ENCODE measurements at regions not wholly inside any gene's neighbourhood (a gene's known extent, or its start where the extent isn't known, plus 50 kb on each side); places are given as distances from the start of the nearest gene placed in this dataset.
"Not testable (repeated sequence)": the region's sequence is repeated elsewhere in the genome, so short reads cannot be mapped to it uniquely, and the experiment has no call there.

- Histone ChIP-seq H3K36me3 (ENCODE audit: insufficient read depth, low read length) (no peaks in the 10 kb centered on the region), H3K4me1 (ENCODE audit: insufficient read depth, low read length) (peaks cover 14% of the 10 kb centered on the region), H3K9ac (ENCODE audit: low read depth, low read length) (no peak overlapping the region), H3K9me3 (ENCODE audit: control insufficient read depth, insufficient read depth, low read length) (no peaks in the 10 kb centered on the region)
Measured at GRCh38 chrX:138872537-138872936, 161.0 kb upstream of the FGF13 start.

- no peak overlapping the region for H3K9ac ChIP-seq (ENCODE audit: low read depth, low read length)
- H3K9me3 ChIP-seq (ENCODE audit: control insufficient read depth, insufficient read depth, low read length): no peaks in the 10 kb centered on the region
- no peaks in the 10 kb centered on the region for H3K36me3 ChIP-seq (ENCODE audit: insufficient read depth, low read length)
- H3K4me1 ChIP-seq (ENCODE audit: insufficient read depth, low read length): peaks cover 14% of the 10 kb centered on the region
Measured at GRCh38 chrX:138871739-138872138, 160.2 kb upstream of the FGF13 start.

DNA sequence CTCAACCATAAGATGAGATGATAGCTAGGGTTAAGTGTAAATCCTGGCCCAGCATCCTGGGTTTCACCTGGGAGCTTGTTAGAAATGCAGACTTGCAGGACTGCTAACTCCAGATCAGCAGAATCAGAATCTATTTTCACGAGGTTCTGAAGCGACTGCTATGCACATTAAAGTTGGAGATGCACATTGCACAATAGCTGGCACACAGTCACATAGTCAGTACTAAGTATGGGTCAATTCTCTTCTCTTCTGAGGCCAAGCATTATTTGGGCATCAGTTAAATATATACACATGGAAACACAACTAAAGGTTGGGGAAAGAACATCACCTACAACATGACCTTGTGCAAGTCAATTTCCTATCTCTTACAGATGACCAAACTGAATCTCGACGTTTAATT lies 155.1 kb upstream of the FGF13 start:
- Histone ChIP-seq H3K4me1 (ENCODE audit: insufficient read depth, low read length) (peaks cover 5% of the 10 kb centered on the region), H3K9ac (ENCODE audit: low read depth, low read length) (no peak overlapping the region), H3K36me3 (ENCODE audit: insufficient read depth, low read length) (no peaks in the 10 kb centered on the region), H3K9me3 (ENCODE audit: control insufficient read depth, insufficient read depth, low read length) (no peaks in the 10 kb centered on the region)

- H3K9me3 ChIP-seq (ENCODE audit: control insufficient read depth, insufficient read depth, low read length): no peaks in the 10 kb centered on the region
- peaks cover 5% of the 10 kb centered on the region for H3K4me1 ChIP-seq (ENCODE audit: insufficient read depth, low read length)
- H3K9ac ChIP-seq (ENCODE audit: low read depth, low read length): no peak overlapping the region
- H3K36me3 ChIP-seq (ENCODE audit: insufficient read depth, low read length): no peaks in the 10 kb centered on the region
Measured at GRCh38 chrX:138865093-138865649, 153.7 kb upstream of the FGF13 start.

DNA sequence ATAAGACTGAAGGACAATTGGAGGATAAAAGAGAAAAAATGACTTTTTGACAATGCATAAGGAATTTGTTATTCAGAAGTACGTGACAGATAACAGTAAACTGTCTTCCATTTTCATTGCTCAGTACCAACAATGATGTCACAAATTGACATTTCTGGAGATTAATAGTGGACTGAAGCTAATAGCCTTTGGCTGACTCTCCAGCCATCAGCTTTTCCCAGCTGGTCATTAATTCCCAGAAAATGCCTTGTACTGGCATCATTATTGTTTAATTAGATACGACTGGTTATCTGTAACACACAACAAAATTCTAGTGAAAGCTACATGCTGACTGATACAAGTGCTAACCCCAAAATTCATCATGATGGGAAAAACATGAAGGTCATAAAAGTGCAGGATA lies 147.9 kb upstream of the FGF13 start:
- H3K9ac ChIP-seq (ENCODE audit: low read depth, low read length): no peak overlapping the region
- peaks cover 11% of the 10 kb centered on the region for H3K4me1 ChIP-seq (ENCODE audit: insufficient read depth, low read length)
- H3K9me3 ChIP-seq (ENCODE audit: control insufficient read depth, insufficient read depth, low read length): no peaks in the 10 kb centered on the region
- H3K36me3 ChIP-seq (ENCODE audit: insufficient read depth, low read length): no peaks in the 10 kb centered on the region

DNA sequence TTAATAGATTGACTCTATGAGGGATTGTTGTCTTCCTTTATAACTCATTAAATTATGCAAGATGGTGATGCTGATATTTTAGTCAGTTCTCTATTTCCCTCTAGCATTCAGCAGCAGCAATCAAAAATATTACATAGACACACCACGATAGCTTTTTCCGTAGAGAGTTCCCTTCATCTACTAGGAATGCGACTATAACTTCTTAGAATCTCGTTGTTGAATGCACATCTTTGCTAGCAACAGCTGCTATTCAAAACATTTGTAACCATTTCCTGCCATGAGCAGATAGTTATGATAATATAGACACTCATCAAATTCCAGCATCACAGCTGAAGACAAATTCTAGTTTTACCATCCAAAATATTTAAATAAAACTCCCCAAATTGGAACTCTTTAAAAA lies 147.4 kb upstream of the FGF13 start:
- Histone ChIP-seq H3K9ac (ENCODE audit: low read depth, low read length) (no peak overlapping the region), H3K4me1 (ENCODE audit: insufficient read depth, low read length) (peaks cover 11% of the 10 kb centered on the region), H3K36me3 (ENCODE audit: insufficient read depth, low read length) (no peaks in the 10 kb centered on the region), H3K9me3 (ENCODE audit: control insufficient read depth, insufficient read depth, low read length) (no peaks in the 10 kb centered on the region)

GRCh38 chrX:138858438-138858837 lies 146.9 kb upstream of the FGF13 start:
- Histone ChIP-seq H3K36me3 (ENCODE audit: insufficient read depth, low read length) (no peaks in the 10 kb centered on the region), H3K9me3 (ENCODE audit: control insufficient read depth, insufficient read depth, low read length) (no peaks in the 10 kb centered on the region), H3K9ac (ENCODE audit: low read depth, low read length) (no peak overlapping the region), H3K4me1 (ENCODE audit: insufficient read depth, low read length) (peaks cover 11% of the 10 kb centered on the region)

- Histone ChIP-seq H3K4me1 (ENCODE audit: insufficient read depth, low read length) (peaks cover 11% of the 10 kb centered on the region), H3K9me3 (ENCODE audit: control insufficient read depth, insufficient read depth, low read length) (no peaks in the 10 kb centered on the region), H3K36me3 (ENCODE audit: insufficient read depth, low read length) (no peaks in the 10 kb centered on the region)
Measured at GRCh38 chrX:138856881-138857604, 145.5 kb upstream of the FGF13 start.

DNA sequence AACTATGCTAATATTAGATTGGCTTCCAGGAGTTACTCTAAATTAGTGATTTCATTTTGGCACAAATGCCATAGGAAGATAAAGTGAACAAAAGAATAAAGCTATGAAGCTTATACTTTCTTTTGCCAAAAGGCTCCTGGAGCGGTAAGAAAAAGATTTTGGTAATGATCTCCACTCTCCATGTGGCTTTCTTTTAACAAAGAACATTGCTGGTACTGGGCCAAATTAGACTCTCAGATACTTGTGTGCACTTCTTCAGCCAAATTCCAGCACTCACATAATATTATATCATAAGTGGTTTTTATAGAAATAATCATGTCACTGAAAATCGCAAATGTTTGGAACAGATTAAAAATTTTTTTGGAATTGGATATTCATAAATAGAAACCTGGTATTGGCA lies 142.4 kb upstream of the FGF13 start:
- no peaks in the 10 kb centered on the region for H3K36me3 ChIP-seq (ENCODE audit: insufficient read depth, low read length)
- H3K9me3 ChIP-seq (ENCODE audit: control insufficient read depth, insufficient read depth, low read length): no peaks in the 10 kb centered on the region
- peaks cover 11% of the 10 kb centered on the region for H3K4me1 ChIP-seq (ENCODE audit: insufficient read depth, low read length)
- H3K9ac ChIP-seq (ENCODE audit: low read depth, low read length): no peak overlapping the region

More at GRCh38 chrX:138856881-138857604, 145.5 kb upstream of the FGF13 start:
- no peak overlapping the region for H3K9ac ChIP-seq (ENCODE audit: low read depth, low read length)

GRCh38 chrX:138849521-138849920 lies 138.0 kb upstream of the FGF13 start:
- no peaks in the 10 kb centered on the region for H3K4me1 ChIP-seq (ENCODE audit: insufficient read depth, low read length)
- H3K9ac ChIP-seq (ENCODE audit: low read depth, low read length): no peak overlapping the region
- no peaks in the 10 kb centered on the region for H3K36me3 ChIP-seq (ENCODE audit: insufficient read depth, low read length)
- no peaks in the 10 kb centered on the region for H3K9me3 ChIP-seq (ENCODE audit: control insufficient read depth, insufficient read depth, low read length)

DNA sequence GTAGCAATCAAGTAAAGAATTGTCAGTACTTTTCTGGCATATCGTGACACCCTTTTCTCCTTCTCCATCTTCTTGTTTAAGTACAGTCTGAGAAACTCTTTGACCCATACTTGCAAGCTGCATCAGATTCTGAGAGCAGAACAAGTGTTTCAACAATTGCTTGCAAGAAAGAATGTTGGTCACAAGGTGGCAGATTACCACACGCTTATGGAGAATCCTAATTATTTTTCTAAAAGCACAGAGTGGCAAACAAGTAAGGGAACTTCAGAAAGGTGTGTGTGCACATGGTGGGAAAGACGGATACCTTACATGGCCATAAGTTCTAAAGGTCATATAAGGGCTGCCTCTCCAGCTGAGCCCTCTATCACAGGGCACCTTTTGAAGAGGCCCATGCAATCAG lies 136.4 kb upstream of the FGF13 start:
- Histone ChIP-seq H3K4me1 (ENCODE audit: insufficient read depth, low read length) (no peaks in the 10 kb centered on the region), H3K9me3 (ENCODE audit: control insufficient read depth, insufficient read depth, low read length) (no peaks in the 10 kb centered on the region), H3K9ac (ENCODE audit: low read depth, low read length) (no peak overlapping the region), H3K36me3 (ENCODE audit: insufficient read depth, low read length) (no peaks in the 10 kb centered on the region)

DNA sequence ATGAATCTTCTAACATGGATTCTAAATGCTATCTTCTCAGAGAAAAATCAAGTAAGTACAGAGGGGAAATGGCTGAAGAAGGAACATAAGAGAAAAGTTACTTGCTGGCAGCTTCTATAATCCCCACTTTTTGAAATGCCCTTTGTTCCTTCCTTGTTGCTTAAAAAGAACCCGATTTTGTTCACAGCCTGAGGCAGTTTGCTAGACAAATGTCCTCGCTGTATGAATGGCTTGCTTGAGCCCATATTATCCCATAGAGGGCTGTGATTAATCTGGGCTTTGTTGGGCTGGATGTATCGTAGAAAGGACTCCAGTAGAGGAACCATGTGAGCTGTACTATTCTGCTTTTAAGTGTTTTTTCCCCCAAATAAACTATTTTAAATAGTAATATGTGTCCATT lies 134.3 kb upstream of the FGF13 start:
- Histone ChIP-seq H3K9ac (ENCODE audit: low read depth, low read length) (no peak overlapping the region), H3K9me3 (ENCODE audit: control insufficient read depth, insufficient read depth, low read length) (no peaks in the 10 kb centered on the region), H3K4me1 (ENCODE audit: insufficient read depth, low read length) (no peaks in the 10 kb centered on the region), H3K36me3 (ENCODE audit: insufficient read depth, low read length) (no peaks in the 10 kb centered on the region)

GRCh38 chrX:138807400-138807799 lies 95.9 kb upstream of the FGF13 start:
- not testable (repeated sequence) for H3K9me3 ChIP-seq (ENCODE audit: control insufficient read depth, insufficient read depth, low read length); H3K36me3 ChIP-seq (ENCODE audit: insufficient read depth, low read length); H3K4me1 ChIP-seq (ENCODE audit: insufficient read depth, low read length); H3K9ac ChIP-seq (ENCODE audit: low read depth, low read length)

DNA sequence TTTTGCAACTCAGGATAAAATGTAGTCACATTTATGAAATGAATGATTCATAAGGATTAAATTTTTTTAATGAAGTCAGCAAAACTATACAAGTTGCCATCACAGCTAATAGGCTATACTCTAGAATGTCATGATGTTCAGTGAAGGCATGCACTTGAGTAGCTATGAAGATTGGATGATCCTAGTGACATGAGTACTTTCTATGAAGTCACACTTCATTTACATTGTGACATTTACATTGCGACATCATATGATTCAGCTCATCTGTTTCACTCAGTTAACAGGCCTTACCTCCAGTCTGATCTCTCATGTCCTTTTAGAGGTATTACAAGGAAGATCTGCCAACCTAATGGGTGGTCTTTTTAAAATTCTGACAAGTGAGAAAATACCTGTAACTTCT lies 82.7 kb upstream of the FGF13 start:
- Histone ChIP-seq H3K9ac (ENCODE audit: low read depth, low read length) (no peak overlapping the region), H3K9me3 (ENCODE audit: control insufficient read depth, insufficient read depth, low read length) (no peaks in the 10 kb centered on the region; the same call in 1 of the 2 replicates), H3K36me3 (ENCODE audit: insufficient read depth, low read length) (no peaks in the 10 kb centered on the region), H3K4me1 (ENCODE audit: insufficient read depth, low read length) (no peaks in the 10 kb centered on the region)

DNA sequence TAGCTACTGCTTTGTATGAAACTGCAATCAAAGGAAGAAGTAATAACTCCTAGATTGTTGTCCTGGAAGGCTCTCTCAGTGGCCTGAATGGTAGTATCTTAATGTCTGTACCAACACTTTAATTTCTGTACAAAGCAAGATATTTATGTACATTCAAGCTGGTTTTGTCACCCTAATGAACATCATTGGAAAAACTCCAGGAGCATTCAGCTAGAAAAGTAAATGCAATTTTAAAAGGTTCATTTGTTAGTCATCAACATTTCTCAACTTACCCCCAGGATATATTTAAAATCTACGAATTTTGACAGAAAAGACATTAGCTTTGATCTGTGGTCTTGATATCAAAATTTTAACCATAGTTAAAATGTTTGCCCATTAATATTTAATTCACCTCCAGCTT lies 80.0 kb upstream of the FGF13 start:
- no peaks in the 10 kb centered on the region; the same call in 1 of the 2 replicates for H3K9me3 ChIP-seq (ENCODE audit: control insufficient read depth, insufficient read depth, low read length)
- no peaks in the 10 kb centered on the region for H3K36me3 ChIP-seq (ENCODE audit: insufficient read depth, low read length)
- no peaks in the 10 kb centered on the region for H3K4me1 ChIP-seq (ENCODE audit: insufficient read depth, low read length)
- H3K9ac ChIP-seq (ENCODE audit: low read depth, low read length): no peak overlapping the region

All from ES-I3 (cell line).